ENCODE measurements at regions not wholly inside any gene's neighbourhood (a gene's known extent, or its start where the extent isn't known, plus 50 kb on each side); places are given as distances from the start of the nearest gene placed in this dataset.

DNA sequence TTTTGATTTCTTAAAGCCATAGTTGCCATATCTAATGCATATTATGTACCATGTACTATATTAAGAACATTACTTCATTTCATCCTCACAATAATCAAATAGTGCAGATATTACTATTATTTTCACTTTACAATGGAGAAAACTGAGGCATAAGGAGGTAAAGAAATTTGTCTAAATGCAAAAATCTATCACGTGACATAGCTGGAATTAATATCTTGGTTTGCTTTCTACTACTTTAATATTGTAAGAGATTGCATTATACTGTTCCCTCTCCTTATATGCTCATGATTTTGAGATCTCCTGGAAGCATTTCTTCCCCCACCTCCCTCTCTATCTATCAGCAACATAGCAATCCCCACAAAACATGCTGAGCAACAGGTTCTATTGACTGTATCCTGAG lies 330.8 kb upstream of the SPTLC3 start:
- TF ChIP-seq POLR2A (IDR thresholded peaks at IDR 0.05): no peak
- TF ChIP-seq, protein P1, sequence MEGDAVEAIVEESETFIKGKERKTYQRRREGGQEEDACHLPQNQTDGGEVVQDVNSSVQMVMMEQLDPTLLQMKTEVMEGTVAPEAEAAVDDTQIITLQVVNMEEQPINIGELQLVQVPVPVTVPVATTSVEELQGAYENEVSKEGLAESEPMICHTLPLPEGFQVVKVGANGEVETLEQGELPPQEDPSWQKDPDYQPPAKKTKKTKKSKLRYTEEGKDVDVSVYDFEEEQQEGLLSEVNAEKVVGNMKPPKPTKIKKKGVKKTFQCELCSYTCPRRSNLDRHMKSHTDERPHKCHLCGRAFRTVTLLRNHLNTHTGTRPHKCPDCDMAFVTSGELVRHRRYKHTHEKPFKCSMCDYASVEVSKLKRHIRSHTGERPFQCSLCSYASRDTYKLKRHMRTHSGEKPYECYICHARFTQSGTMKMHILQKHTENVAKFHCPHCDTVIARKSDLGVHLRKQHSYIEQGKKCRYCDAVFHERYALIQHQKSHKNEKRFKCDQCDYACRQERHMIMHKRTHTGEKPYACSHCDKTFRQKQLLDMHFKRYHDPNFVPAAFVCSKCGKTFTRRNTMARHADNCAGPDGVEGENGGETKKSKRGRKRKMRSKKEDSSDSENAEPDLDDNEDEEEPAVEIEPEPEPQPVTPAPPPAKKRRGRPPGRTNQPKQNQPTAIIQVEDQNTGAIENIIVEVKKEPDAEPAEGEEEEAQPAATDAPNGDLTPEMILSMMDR (IDR thresholded peaks at IDR 0.05): no peak
- DNase-seq (ENCODE audit: low spot score in 2 of 2): no peak
- intact Hi-C loops (cut with DNase I; ENCODE audit: low total_unique reads): no loop called here
- no peak overlapping the region for H3K4me3 ChIP-seq (ENCODE audit: low read depth, poor library complexity, severe bottlenecking)
- 75 to 80% methylated on average over 1 of the region's 1 CpG for WGBS, 2 donors

DNA sequence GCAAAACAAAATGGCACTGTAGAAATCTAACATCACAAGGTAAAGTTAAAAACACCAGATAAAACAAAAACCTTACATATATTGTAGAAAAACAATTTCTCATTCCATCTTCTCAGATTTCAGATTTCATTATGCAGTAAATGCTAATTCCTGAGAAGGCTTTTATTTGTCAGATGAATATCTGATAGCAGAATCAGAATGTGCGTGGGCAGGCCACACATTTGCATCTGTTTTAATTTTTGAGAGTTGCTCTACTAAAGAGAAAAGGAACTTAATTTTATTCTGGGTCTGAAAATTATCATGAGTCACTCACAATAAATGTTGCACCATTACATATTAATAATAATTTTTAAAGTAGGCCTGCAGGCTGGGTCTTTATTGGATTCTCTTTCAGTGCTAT lies 329.3 kb upstream of the SPTLC3 start:
- intact Hi-C loops (cut with DNase I; ENCODE audit: low total_unique reads): no loop called here
- no peak for DNase-seq (ENCODE audit: low spot score in 2 of 2)
- WGBS, 2 donors: 45 to 55% methylated on average over 1 of the region's 1 CpG
- H3K4me3 ChIP-seq (ENCODE audit: low read depth, poor library complexity, severe bottlenecking): no peak overlapping the region
- TF ChIP-seq, protein P1 (IDR thresholded peaks at IDR 0.05): no peak
- no peak for TF ChIP-seq POLR2A (IDR thresholded peaks at IDR 0.05)

DNA sequence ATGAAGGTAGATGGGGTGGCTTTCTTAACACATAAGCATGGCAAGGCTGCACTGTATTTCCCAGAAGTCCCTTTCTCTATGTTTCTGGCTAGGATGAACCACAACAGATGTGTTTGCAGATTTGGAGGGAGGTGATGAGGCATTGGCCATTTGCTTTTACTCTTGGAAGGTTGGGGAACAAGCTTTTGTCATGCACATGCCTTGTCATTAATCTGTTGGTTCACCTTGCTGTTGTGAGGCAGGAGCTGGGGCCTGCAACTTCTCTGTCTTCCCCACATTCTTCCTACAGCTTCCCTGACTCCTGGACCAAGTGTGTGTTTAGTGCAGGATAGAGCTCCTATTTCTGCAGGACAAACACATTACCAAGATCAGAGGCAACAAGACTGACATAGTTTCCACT lies 326.2 kb upstream of the SPTLC3 start:
- no peak for TF ChIP-seq POLR2A (IDR thresholded peaks at IDR 0.05)
- TF ChIP-seq, protein P1 (IDR thresholded peaks at IDR 0.05): no peak
- DNase-seq (ENCODE audit: low spot score in 2 of 2): no peak

DNA sequence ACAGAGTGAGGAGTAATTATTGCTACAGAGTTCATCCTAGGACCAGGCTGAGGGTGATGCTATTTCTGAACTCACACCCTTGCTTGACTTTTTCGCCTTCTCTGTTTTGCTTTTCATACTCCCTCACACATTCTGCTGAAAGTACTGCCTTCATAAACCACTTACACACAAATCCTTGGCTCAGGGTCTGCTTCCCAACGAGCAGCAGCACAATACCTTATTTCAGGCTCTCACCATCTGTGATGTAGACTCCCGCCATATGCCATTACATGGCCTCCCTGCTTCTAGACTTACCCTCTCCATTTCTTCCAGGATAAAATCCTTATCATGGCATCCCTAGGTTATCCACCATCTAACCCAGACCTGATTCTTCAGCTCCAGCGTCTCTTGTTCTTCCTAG lies 321.3 kb upstream of the SPTLC3 start:
- TF ChIP-seq, protein P1 (IDR thresholded peaks at IDR 0.05): no peak
- no peak for TF ChIP-seq POLR2A (IDR thresholded peaks at IDR 0.05)
- WGBS, 2 donors: 68 to 72% methylated on average over 4 of the region's 4 CpGs
- intact Hi-C loops (cut with DNase I; ENCODE audit: low total_unique reads): loop anchor here (2.0 kb wide), 1 partner anchor 29 kb away; no protein-coding TSS in a partner anchor
- H3K4me3 ChIP-seq (ENCODE audit: low read depth, poor library complexity, severe bottlenecking): no peak overlapping the region
- no peak for DNase-seq (ENCODE audit: low spot score in 2 of 2)

More for the DNA sequence above, 326.2 kb upstream of the SPTLC3 start:
- no peak overlapping the region for H3K4me3 ChIP-seq (ENCODE audit: low read depth, poor library complexity, severe bottlenecking)
- intact Hi-C loops (cut with DNase I; ENCODE audit: low total_unique reads): no loop called here

DNA sequence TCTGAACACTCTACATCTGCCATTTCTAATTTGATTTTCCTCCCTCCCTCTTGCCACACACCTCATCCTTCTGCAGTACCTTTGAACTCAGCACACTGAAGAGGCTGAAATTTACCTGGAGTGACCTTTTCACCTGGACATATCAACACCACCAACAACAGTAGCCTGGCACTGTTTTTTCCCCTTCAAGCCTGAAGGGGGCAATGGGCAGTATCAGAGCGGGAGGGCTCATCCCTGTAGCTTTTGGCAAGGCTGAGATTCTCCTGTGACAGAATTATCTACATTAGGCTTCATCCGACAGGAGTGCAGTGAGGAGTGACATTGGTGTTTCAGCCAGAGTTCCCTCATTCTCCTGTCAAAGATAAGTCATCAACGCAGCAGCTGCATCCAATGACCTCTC lies 312.8 kb upstream of the SPTLC3 start:
- no peak for TF ChIP-seq POLR2A (IDR thresholded peaks at IDR 0.05)
- TF ChIP-seq, protein P1 (IDR thresholded peaks at IDR 0.05): no peak
- DNase-seq (ENCODE audit: low spot score in 2 of 2): no peak
- H3K4me3 ChIP-seq (ENCODE audit: low read depth, poor library complexity, severe bottlenecking): no peak overlapping the region
- intact Hi-C loops (cut with DNase I; ENCODE audit: low total_unique reads): no loop called here
- 73 to 79% methylated on average over 3 of the region's 3 CpGs for WGBS, 2 donors

DNA sequence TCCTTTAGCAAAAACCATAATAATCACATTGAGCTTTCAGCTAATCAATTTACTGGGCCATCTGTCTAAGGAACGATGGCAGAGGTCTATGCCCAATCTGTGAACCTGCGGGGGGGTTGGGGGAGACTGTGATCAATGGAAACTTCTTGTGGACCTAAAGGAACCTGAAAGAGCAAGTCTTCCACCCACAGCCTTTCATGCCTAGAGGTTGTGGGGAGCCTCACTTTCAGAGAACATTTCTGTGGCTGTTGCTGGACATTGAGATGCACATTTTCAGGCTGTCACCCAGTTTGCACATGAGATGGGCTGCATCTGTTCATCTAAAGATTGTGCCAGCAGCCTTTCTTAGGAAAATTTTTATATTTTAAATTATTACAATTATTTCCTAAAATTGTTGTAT lies 310.0 kb upstream of the SPTLC3 start:
- TF ChIP-seq POLR2A (IDR thresholded peaks at IDR 0.05): no peak
- TF ChIP-seq, protein P1 (IDR thresholded peaks at IDR 0.05): no peak
- intact Hi-C loops (cut with DNase I; ENCODE audit: low total_unique reads): no loop called here

More for the DNA sequence above, 310.0 kb upstream of the SPTLC3 start:
- WGBS, 2 donors: 79 to 86% methylated on average over 2 of the region's 2 CpGs
- H3K4me3 ChIP-seq (ENCODE audit: low read depth, poor library complexity, severe bottlenecking): no peak overlapping the region
- DNase-seq (ENCODE audit: low spot score in 2 of 2): no peak

All from lower leg skin (tissue), 4 donors.